ENCODE measurements at regions not wholly inside any gene's neighbourhood (a gene's known extent, or its start where the extent isn't known, plus 50 kb on each side); places are given as distances from the start of the nearest gene placed in this dataset.

DNA sequence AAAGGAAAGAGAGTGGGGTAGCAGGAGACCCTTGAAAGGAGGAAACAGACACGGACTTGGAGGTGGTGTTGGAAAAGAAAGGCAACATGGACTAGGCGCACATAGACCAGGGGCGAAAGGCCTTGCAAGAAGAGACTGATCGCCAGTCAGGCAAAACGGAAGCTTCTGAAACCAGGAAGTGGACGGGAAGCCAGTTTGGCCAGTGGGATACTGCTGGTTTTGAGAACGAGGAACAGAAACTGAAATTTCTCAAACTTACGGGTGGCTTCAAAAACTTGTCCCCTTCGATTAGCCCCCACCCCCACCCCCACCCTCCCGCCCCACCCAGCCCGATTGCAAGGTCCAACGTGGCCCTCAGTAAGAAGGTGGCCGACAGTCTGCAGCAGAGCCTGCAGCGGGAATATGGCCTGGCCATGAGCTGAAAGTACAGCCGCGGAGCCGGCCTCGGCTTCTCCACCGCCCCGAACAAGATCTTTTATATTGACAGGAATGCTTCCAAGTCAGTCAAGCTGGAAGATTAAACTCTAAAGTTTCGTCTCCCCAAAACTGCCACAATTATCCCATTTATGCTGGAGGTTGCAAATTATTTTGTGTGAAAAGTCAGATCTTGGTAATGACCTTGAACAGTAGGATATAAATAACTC lies 364.7 kb downstream of the BCAT1 start:
- no peak for TF ChIP-seq EZH2 (IDR thresholded peaks at IDR 0.05; ENCODE audit: low read length)
- TF ChIP-seq, protein P1, sequence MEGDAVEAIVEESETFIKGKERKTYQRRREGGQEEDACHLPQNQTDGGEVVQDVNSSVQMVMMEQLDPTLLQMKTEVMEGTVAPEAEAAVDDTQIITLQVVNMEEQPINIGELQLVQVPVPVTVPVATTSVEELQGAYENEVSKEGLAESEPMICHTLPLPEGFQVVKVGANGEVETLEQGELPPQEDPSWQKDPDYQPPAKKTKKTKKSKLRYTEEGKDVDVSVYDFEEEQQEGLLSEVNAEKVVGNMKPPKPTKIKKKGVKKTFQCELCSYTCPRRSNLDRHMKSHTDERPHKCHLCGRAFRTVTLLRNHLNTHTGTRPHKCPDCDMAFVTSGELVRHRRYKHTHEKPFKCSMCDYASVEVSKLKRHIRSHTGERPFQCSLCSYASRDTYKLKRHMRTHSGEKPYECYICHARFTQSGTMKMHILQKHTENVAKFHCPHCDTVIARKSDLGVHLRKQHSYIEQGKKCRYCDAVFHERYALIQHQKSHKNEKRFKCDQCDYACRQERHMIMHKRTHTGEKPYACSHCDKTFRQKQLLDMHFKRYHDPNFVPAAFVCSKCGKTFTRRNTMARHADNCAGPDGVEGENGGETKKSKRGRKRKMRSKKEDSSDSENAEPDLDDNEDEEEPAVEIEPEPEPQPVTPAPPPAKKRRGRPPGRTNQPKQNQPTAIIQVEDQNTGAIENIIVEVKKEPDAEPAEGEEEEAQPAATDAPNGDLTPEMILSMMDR (optimal IDR thresholded peaks at IDR 0.05 in 1 of 3, IDR thresholded peaks at IDR 0.05 in 1 of 3, conservative IDR thresholded peaks at IDR 0.05 in 1 of 3; ENCODE audit: extremely low read depth in 1 of 3, insufficient read depth in 2 of 3, low read length in 3 of 3), result no peak
- Histone ChIP-seq H3K9ac (ENCODE audit: control insufficient read depth, extremely low read depth, insufficient read depth, low read length) (no peak overlapping the region), H3K4me2 (ENCODE audit: control insufficient read depth, extremely low read depth, insufficient read depth, low read depth, low read length) (no peak overlapping the region), H4K20me1 (ENCODE audit: control insufficient read depth, extremely low read depth, insufficient read depth, low read length) (no peaks in the 10 kb centered on the region), H3K36me3 (ENCODE audit: control insufficient read depth in 2 of 2, extremely low read depth in 1 of 2, insufficient read depth in 2 of 2, low read length in 2 of 2) (no peaks in the 10 kb centered on the region), H3K27ac (ENCODE audit: control insufficient read depth, insufficient read depth, low read length) (no peak overlapping the region), H3K4me1 (ENCODE audit: control insufficient read depth, extremely low read depth, insufficient read depth, low read length) (no peaks in the 10 kb centered on the region), H3K27me3 (ENCODE audit: control insufficient read depth, extremely low read depth, insufficient read depth, low read length) (no peaks in the 10 kb centered on the region), H3K9me1 (ENCODE audit: control insufficient read depth, extremely low read depth, insufficient read depth, low read length) (no peaks in the 10 kb centered on the region), H3K79me2 (ENCODE audit: control insufficient read depth, insufficient read depth, low read length) (no peaks in the 10 kb centered on the region), H3K4me3 (ENCODE audit: control insufficient read depth in 2 of 3, extremely low read depth in 1 of 3, insufficient read depth in 2 of 3, low read depth in 1 of 3, low read length in 3 of 3) (no peak overlapping the region), H2AFZ (ENCODE audit: control insufficient read depth, low read length) (no peak overlapping the region), H3K9me3 (ENCODE audit: control insufficient read depth, low read depth, low read length) (no peaks in the 10 kb centered on the region)
- FAIRE-seq, result no peak
- dilution Hi-C loops (cut with MboI; ENCODE audit: extremely low pct_ligation_motif_present, low sequenced_read_pairs), result no loop called here
- DNase-seq (ENCODE audit: low read depth, low spot score), result no peak

DNA sequence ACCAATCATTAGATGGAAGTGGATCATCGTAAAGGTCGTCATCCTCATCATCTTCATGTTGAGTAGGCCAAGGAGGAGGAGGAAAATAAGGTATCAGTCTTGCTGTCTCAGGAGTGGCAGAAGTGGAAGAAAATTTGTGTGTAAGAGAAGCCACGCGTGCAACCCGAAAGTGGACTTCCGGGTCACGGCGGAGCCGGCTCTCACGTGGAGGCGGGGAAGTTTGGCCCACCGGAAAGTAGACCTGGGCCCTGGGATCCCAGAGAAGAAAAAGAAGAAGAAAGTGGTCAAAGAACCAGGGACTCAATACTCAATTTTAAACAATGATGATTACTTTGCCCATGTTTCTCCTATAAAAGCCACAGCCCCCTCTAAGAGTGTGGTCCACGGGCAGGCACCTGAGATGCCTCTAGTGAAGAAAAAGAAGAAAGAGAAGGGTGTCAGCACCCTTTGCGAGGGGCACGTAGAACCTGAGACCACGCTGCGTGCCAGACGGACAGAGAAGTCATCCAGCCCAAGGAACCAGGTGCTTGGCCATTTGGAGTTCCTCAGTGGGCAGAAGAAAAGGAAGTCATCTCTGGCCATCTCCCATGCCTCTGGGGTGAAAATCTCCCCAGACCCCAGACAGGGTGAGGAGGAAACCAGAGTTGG lies 365.8 kb downstream of the BCAT1 start:
- no peak for FAIRE-seq
- Histone ChIP-seq H3K4me1 (ENCODE audit: control insufficient read depth, extremely low read depth, insufficient read depth, low read length) (no peaks in the 10 kb centered on the region), H3K4me3 (ENCODE audit: control insufficient read depth in 2 of 3, extremely low read depth in 1 of 3, insufficient read depth in 2 of 3, low read depth in 1 of 3, low read length in 3 of 3) (no peak overlapping the region), H4K20me1 (ENCODE audit: control insufficient read depth, extremely low read depth, insufficient read depth, low read length) (no peaks in the 10 kb centered on the region), H3K9me3 (ENCODE audit: control insufficient read depth, low read depth, low read length) (no peaks in the 10 kb centered on the region), H3K9ac (ENCODE audit: control insufficient read depth, extremely low read depth, insufficient read depth, low read length) (no peak overlapping the region), H3K27me3 (ENCODE audit: control insufficient read depth, extremely low read depth, insufficient read depth, low read length) (no peaks in the 10 kb centered on the region), H3K4me2 (ENCODE audit: control insufficient read depth, extremely low read depth, insufficient read depth, low read depth, low read length) (no peak overlapping the region), H2AFZ (ENCODE audit: control insufficient read depth, low read length) (no peak overlapping the region), H3K9me1 (ENCODE audit: control insufficient read depth, extremely low read depth, insufficient read depth, low read length) (no peaks in the 10 kb centered on the region), H3K36me3 (ENCODE audit: control insufficient read depth in 2 of 2, extremely low read depth in 1 of 2, insufficient read depth in 2 of 2, low read length in 2 of 2) (no peaks in the 10 kb centered on the region), H3K79me2 (ENCODE audit: control insufficient read depth, insufficient read depth, low read length) (no peaks in the 10 kb centered on the region), H3K27ac (ENCODE audit: control insufficient read depth, insufficient read depth, low read length) (no peak overlapping the region)
- no peak for TF ChIP-seq EZH2 (IDR thresholded peaks at IDR 0.05; ENCODE audit: low read length)
- TF ChIP-seq, protein P1 (optimal IDR thresholded peaks at IDR 0.05 in 1 of 3, IDR thresholded peaks at IDR 0.05 in 1 of 3, conservative IDR thresholded peaks at IDR 0.05 in 1 of 3; ENCODE audit: extremely low read depth in 1 of 3, insufficient read depth in 2 of 3, low read length in 3 of 3), result no peak
- dilution Hi-C loops (cut with MboI; ENCODE audit: extremely low pct_ligation_motif_present, low sequenced_read_pairs), result no loop called here
- no peak for DNase-seq (ENCODE audit: low read depth, low spot score)

All from keratinocyte (primary cell).